HEK293T (cell line): ENCODE measurements at regions not wholly inside any gene's neighbourhood (a gene's known extent, or its start where the extent isn't known, plus 50 kb on each side); places are given as distances from the start of the nearest gene placed in this dataset.

Experiments used
- FOXK2 ChIP-seq: fragments of 450-650 bp; IDR thresholded peaks from 2 replicates; pipeline ENCODE4 v1.6.1; 2016; ENCODE audit warnings: mild to moderate bottlenecking
- HDGF ChIP-seq: fragments of 450-650 bp; IDR thresholded peaks from 2 replicates; pipeline ENCODE4 v1.6.1; 2017; ENCODE audit warnings: antibody characterized with exemption, borderline replicate concordance

DNA sequence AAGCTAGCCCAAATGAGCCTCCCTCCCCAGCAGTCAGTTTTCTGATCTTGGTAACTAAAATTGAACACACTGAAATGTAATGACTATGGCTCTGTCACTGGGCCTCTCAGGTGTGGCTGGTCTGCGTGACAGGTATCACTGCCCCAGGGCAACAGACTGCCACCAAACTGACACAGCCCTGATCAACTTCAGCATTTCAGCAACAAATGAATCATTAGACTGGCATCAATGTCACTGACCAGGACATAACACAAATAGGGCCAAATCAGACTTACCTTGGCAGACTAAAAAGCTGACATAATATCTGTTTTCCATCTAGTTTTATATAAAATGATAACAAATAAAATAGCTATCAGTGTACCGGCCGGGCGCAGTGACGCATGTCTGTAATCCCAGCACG lies 290.8 kb upstream of the CHAC2 start:
- TF ChIP-seq FOXK2: no peak
- no peak for TF ChIP-seq HDGF
